Body of pancreas (tissue), 4 donors: ENCODE measurements at regions not wholly inside any gene's neighbourhood (a gene's known extent, or its start where the extent isn't known, plus 50 kb on each side); places are given as distances from the start of the nearest gene placed in this dataset.

ENCODE experiments used
- ATAC-seq: fragments of 150-250 bp; one replicate; pipeline ENCODE4 v1.9.1; 2016
- DNase-seq, 4 donors: peaks; one replicate each; pipeline ENCODE4 v3.0.0-alpha.2; 2019
- H3K27ac ChIP-seq, 4 donors: fragments of 200-600 bp; sonication (generic); 1 replicate in 3 of 4; 2 replicates in 1 of 4; pipeline versions ENCODE4 v1.5.1 to v1.6.1; 2016 to 2019; ENCODE audit warnings: mild to moderate bottlenecking in 1 of 4, mixed read lengths in 1 of 4, moderate library complexity in 1 of 4
- H3K27me3 ChIP-seq, 2 donors: fragments of 200-600 bp; sonication (generic); one replicate each; pipeline ENCODE4 v1.6.0; 2016; ENCODE audit warnings: mild to moderate bottlenecking in 1 of 2
- H3K36me3 ChIP-seq, 2 donors: fragments of 200-600 bp; sonication (generic); replicated peaks in 1 of 2; 2 replicates each; pipeline ENCODE4 v1.5.1; 2016; ENCODE audit warnings: low read depth in 2 of 2; ENCODE audit not compliant: insufficient read depth in 1 of 2
- H3K4me1 ChIP-seq: fragments of 200-600 bp; sonication (generic); one replicate; pipeline ENCODE4 v1.6.0; 2016
- H3K4me3 ChIP-seq, 2 donors: fragments of 200-600 bp; sonication (generic); 1 replicate in 1 of 2; 2 replicates in 1 of 2; pipeline ENCODE4 v1.5.1; 2016 to 2019
- H3K9me3 ChIP-seq, 3 donors: fragments of 200-600 bp; sonication (generic); 1 replicate in 2 of 3; 2 replicates in 1 of 3; pipeline ENCODE4 v1.5.1; 2016
- CTCF ChIP-seq, 7 experiments: fragments of 450-650 bp in 4 of 7; fragments of 200-600 bp in 3 of 7; sonication (generic) in 3 of 7; IDR thresholded peaks; one replicate each; pipeline ENCODE4 v1.5.1; 2016 to 2019; ENCODE audit warnings: antibody characterized with exemption in 7 of 7
- POLR2A ChIP-seq, 3 donors: fragments of 450-650 bp; IDR thresholded peaks; one replicate each; pipeline ENCODE4 v1.6.1; 2016; ENCODE audit warnings: antibody characterized with exemption in 3 of 3, mild to moderate bottlenecking in 2 of 3
- WGBS, 2 donors: methylation state at CpG; one replicate each; pipeline ENCODE4 v1.1.5; 2017; 5-methylcytosine and 5-hydroxymethylcytosine counted together
- intact Hi-C: fragments of 100-400 bp; cut with DNase I; formaldehyde crosslinking; loops from one replicate; pipeline ENCODE4 v1.15.1; 2023

DNA sequence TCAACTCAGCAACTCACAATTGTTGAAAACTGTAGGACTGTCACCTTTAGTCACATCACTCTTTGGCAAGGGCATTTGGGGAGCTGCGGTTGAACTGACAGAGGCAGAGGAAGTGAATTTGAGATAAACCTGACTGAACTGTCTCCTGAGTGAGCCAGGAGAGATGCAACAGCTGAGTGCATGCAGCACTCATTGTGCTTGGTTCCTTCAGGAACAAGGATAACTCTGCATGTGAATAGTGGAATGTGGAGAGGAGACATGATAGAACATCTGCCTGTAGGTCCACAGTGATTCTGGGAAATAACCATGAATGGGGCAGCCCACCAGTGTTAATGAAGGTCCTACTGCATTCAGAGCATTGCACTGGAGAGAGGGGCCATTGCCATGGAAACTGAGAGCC is 494.7 kb downstream of the STK39 start:
- Histone ChIP-seq H3K9me3 (no peaks in the 10 kb centered on the region), H3K4me3 (no peak overlapping the region), H3K36me3 (no peaks in the 10 kb centered on the region), H3K27ac (no peak overlapping the region), H3K4me1 (no peaks in the 10 kb centered on the region), H3K27me3 (no peaks in the 10 kb centered on the region)
- TF ChIP-seq POLR2A (IDR thresholded peaks at IDR 0.05) (no peak), CTCF (IDR thresholded peaks at IDR 0.05) (no peak)
- ATAC-seq (no peak), DNase-seq (no peak)
- intact Hi-C loops: no loop called here
- 50 to 81% methylated on average over 1 of the region's 1 CpG for WGBS, 2 donors

- H3K27me3 ChIP-seq: no peaks in the 10 kb centered on the region
- ATAC-seq (no peak), DNase-seq (no peak)
- no peak overlapping the region for H3K4me3 ChIP-seq
- H3K36me3 ChIP-seq: no peaks in the 10 kb centered on the region
- no peaks in the 10 kb centered on the region for H3K4me1 ChIP-seq
- intact Hi-C loops: no loop called here
- TF ChIP-seq CTCF (IDR thresholded peaks at IDR 0.05) (no peak), POLR2A (IDR thresholded peaks at IDR 0.05) (no peak)
- no peak overlapping the region for H3K27ac ChIP-seq
- WGBS, 2 donors: 84 to 86% methylated on average over 3 of the region's 3 CpGs
- H3K9me3 ChIP-seq: no peaks in the 10 kb centered on the region
Observed at GRCh38 chr2:167750675-167751074, 496.7 kb downstream of the STK39 start.

DNA sequence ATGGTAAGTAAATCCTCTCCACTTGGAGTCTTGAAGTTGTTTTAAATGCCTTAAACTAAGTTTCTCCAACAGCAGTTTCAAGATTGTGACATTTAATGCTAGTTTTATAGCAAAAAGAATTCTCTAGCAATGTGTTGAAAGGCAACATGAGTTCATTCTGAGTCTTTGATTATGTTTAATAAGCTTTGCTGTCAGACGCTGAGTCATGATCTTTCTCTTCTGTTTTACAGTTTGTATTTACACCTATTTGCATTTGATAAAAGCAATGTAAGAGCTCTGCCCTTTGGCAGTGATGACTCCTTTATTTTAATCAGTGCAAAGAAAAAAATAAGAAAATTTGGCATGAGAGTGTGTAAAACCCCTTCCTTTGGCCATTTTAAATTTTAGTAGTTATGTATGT is 497.7 kb downstream of the STK39 start:
- Histone ChIP-seq H3K4me1 (no peaks in the 10 kb centered on the region), H3K36me3 (no peaks in the 10 kb centered on the region), H3K27ac (no peak overlapping the region), H3K27me3 (no peaks in the 10 kb centered on the region), H3K4me3 (no peak overlapping the region), H3K9me3 (no peaks in the 10 kb centered on the region)
- DNase-seq (no peak), ATAC-seq (no peak)
- 14 to 26% methylated on average over 1 of the region's 1 CpG for WGBS, 2 donors
- TF ChIP-seq POLR2A (IDR thresholded peaks at IDR 0.05) (no peak), CTCF (IDR thresholded peaks at IDR 0.05) (no peak)
- intact Hi-C loops: no loop called here

GRCh38 chr2:167749016-167749415 is 498.4 kb downstream of the STK39 start:
- no peak overlapping the region for H3K4me3 ChIP-seq
- 83 to 87% methylated on average over 3 of the region's 3 CpGs for WGBS, 2 donors
- H3K36me3 ChIP-seq: no peaks in the 10 kb centered on the region
- H3K27me3 ChIP-seq: no peaks in the 10 kb centered on the region
- DNase-seq (no peak), ATAC-seq (no peak)
- H3K4me1 ChIP-seq: no peaks in the 10 kb centered on the region
- intact Hi-C loops: no loop called here
- no peaks in the 10 kb centered on the region for H3K9me3 ChIP-seq
- TF ChIP-seq POLR2A (IDR thresholded peaks at IDR 0.05) (no peak), CTCF (IDR thresholded peaks at IDR 0.05) (no peak)
- no peak overlapping the region for H3K27ac ChIP-seq

DNA sequence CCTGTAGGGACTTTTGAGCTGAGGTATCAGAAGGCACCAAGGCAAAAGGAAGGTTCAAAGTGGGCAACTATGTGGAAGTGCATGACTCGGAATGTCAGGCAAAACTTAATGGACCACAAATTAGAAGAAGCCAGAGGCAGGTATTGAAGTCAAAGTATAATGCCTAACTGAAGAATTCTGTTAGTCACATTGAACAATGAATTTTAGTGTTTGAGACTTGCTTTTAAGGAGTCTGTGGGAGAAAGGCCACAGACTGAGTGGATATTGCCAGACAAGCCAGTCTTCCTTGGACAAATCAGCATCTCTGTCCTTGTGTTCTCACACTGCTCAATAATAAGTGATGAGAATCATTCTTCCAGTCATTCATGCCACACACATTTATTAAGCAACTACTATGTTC is 498.9 kb downstream of the STK39 start:
- no peaks in the 10 kb centered on the region for H3K36me3 ChIP-seq
- intact Hi-C loops: no loop called here
- DNase-seq (no peak), ATAC-seq (no peak)
- no peak for TF ChIP-seq POLR2A (IDR thresholded peaks at IDR 0.05)
- TF ChIP-seq CTCF (IDR thresholded peaks at IDR 0.05): no peak
- 91 to 100% methylated on average over 1 of the region's 1 CpG for WGBS, 2 donors
- H3K9me3 ChIP-seq: no peaks in the 10 kb centered on the region
- no peak overlapping the region for H3K27ac ChIP-seq
- H3K4me1 ChIP-seq: no peaks in the 10 kb centered on the region
- no peak overlapping the region for H3K4me3 ChIP-seq
- no peaks in the 10 kb centered on the region for H3K27me3 ChIP-seq
